Neural cell (in vitro differentiated cells): ENCODE measurements at regions not wholly inside any gene's neighbourhood (a gene's known extent, or its start where the extent isn't known, plus 50 kb on each side); places are given as distances from the start of the nearest gene placed in this dataset.

Experiments used
- EP300 ChIP-seq: fragments of 450-650 bp; conservative IDR thresholded peaks from 2 replicates; pipeline ENCODE4 v1.6.1; 2014; ENCODE audit warnings: antibody characterized with exemption, mild to moderate bottlenecking, moderate library complexity; ENCODE audit not compliant: poor library complexity, severe bottlenecking
- EZH2 ChIP-seq: fragments of 200-600, 300-800 bp; shearing (Covaris generic), sonication (generic); IDR thresholded peaks from 2 replicates; pipeline ENCODE4 v1.6.1; 2014; ENCODE audit warnings: antibody characterized with exemption, low read length, borderline replicate concordance, mild to moderate bottlenecking; ENCODE audit not compliant: insufficient read depth, poor library complexity, severe bottlenecking
- TAF1 ChIP-seq: IDR thresholded peaks from 2 replicates; pipeline ENCODE4 v1.6.1; 2012; ENCODE audit warnings: low read depth
- TF ChIP-seq, protein P1 (sequence below): fragments of 450-650 bp; IDR thresholded peaks from 2 replicates; pipeline ENCODE4 v1.5.1; 2014; ENCODE audit warnings: antibody characterized with exemption, mild to moderate bottlenecking, moderate library complexity; ENCODE audit not compliant: poor library complexity, severe bottlenecking
- TF ChIP-seq, protein P2 (sequence below): IDR thresholded peaks from 2 replicates; pipeline ENCODE4 v1.6.1; 2012; ENCODE audit warnings: borderline replicate concordance

GRCh38 chr1:95640746-95641145 lies 406.7 kb downstream of the RWDD3 start:
- TF ChIP-seq, protein P1, sequence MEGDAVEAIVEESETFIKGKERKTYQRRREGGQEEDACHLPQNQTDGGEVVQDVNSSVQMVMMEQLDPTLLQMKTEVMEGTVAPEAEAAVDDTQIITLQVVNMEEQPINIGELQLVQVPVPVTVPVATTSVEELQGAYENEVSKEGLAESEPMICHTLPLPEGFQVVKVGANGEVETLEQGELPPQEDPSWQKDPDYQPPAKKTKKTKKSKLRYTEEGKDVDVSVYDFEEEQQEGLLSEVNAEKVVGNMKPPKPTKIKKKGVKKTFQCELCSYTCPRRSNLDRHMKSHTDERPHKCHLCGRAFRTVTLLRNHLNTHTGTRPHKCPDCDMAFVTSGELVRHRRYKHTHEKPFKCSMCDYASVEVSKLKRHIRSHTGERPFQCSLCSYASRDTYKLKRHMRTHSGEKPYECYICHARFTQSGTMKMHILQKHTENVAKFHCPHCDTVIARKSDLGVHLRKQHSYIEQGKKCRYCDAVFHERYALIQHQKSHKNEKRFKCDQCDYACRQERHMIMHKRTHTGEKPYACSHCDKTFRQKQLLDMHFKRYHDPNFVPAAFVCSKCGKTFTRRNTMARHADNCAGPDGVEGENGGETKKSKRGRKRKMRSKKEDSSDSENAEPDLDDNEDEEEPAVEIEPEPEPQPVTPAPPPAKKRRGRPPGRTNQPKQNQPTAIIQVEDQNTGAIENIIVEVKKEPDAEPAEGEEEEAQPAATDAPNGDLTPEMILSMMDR: no peak
- TF ChIP-seq EZH2: no peak
- TF ChIP-seq, protein P2, sequence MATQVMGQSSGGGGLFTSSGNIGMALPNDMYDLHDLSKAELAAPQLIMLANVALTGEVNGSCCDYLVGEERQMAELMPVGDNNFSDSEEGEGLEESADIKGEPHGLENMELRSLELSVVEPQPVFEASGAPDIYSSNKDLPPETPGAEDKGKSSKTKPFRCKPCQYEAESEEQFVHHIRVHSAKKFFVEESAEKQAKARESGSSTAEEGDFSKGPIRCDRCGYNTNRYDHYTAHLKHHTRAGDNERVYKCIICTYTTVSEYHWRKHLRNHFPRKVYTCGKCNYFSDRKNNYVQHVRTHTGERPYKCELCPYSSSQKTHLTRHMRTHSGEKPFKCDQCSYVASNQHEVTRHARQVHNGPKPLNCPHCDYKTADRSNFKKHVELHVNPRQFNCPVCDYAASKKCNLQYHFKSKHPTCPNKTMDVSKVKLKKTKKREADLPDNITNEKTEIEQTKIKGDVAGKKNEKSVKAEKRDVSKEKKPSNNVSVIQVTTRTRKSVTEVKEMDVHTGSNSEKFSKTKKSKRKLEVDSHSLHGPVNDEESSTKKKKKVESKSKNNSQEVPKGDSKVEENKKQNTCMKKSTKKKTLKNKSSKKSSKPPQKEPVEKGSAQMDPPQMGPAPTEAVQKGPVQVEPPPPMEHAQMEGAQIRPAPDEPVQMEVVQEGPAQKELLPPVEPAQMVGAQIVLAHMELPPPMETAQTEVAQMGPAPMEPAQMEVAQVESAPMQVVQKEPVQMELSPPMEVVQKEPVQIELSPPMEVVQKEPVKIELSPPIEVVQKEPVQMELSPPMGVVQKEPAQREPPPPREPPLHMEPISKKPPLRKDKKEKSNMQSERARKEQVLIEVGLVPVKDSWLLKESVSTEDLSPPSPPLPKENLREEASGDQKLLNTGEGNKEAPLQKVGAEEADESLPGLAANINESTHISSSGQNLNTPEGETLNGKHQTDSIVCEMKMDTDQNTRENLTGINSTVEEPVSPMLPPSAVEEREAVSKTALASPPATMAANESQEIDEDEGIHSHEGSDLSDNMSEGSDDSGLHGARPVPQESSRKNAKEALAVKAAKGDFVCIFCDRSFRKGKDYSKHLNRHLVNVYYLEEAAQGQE: no peak
- TF ChIP-seq TAF1: no peak
- no peak for TF ChIP-seq EP300
